Gastroesophageal sphincter (tissue), 4 donors: ENCODE measurements at regions not wholly inside any gene's neighbourhood (a gene's known extent, or its start where the extent isn't known, plus 50 kb on each side); places are given as distances from the start of the nearest gene placed in this dataset.
"Not testable (repeated sequence)": the region's sequence is repeated elsewhere in the genome, so short reads cannot be mapped to it uniquely, and the experiment has no call there.

Experiments
- ATAC-seq: fragments of 150-250 bp; one replicate; pipeline ENCODE4 v1.9.1; 2016; ENCODE audit warnings: mild to moderate bottlenecking, moderate library complexity
- H3K27ac ChIP-seq, 4 donors: fragments of 200-600 bp; sonication (generic) in 3 of 4; 1 replicate in 3 of 4; 2 replicates in 1 of 4; pipeline ENCODE4 v1.5.1; 2016 to 2019
- H3K27me3 ChIP-seq: fragments of 200-600 bp; sonication (generic); one replicate; pipeline ENCODE4 v1.5.1; 2019
- H3K36me3 ChIP-seq, 2 donors: fragments of 200-600 bp; sonication (generic); one replicate each; pipeline ENCODE4 v1.5.1; 2019; ENCODE audit warnings: control low read depth in 1 of 2
- H3K4me1 ChIP-seq, 3 donors: fragments of 200-600 bp; sonication (generic); 1 replicate in 2 of 3; 2 replicates in 1 of 3; pipeline ENCODE4 v1.5.1; 2016 to 2019; ENCODE audit warnings: control low read depth in 2 of 3
- H3K4me3 ChIP-seq, 2 donors: fragments of 200-600 bp; sonication (generic); one replicate each; pipeline ENCODE4 v1.5.1; 2019; ENCODE audit warnings: mild to moderate bottlenecking in 1 of 2, moderate library complexity in 1 of 2
- H3K9me3 ChIP-seq, 3 donors: fragments of 200-600 bp; sonication (generic); one replicate each; pipeline ENCODE4 v1.5.1; 2017 to 2019; ENCODE audit warnings: control low read depth in 2 of 3
- EP300 ChIP-seq: sonication (generic); formaldehyde crosslinking; IDR thresholded peaks from one replicate; pipeline ENCODE4 v1.6.1; 2017; ENCODE audit warnings: antibody characterized with exemption, mild to moderate bottlenecking
- POLR2A ChIP-seq, 2 donors: fragments of 450-650 bp; IDR thresholded peaks; one replicate each; pipeline ENCODE4 v1.6.1; 2017; ENCODE audit warnings: antibody characterized with exemption in 2 of 2, mild to moderate bottlenecking in 2 of 2, moderate library complexity in 1 of 2
- POLR2AphosphoS5 ChIP-seq: sonication (generic); formaldehyde crosslinking; IDR thresholded peaks from one replicate; pipeline ENCODE4 v1.6.1; 2017; ENCODE audit warnings: antibody characterized with exemption
- WGBS, 2 donors: methylation state at CpG; one replicate each; pipeline ENCODE4 v1.1.5; 2018; ENCODE audit warnings: low coverage in 1 of 2; 5-methylcytosine and 5-hydroxymethylcytosine counted together
- TF ChIP-seq, protein P1 (sequence below), 4 experiments: fragments of 200-600 bp in 2 of 4; fragments of 450-650 bp in 2 of 4; sonication (generic) in 1 of 4; IDR thresholded peaks; one replicate each; pipeline ENCODE4 v1.5.1; 2017 to 2019; ENCODE audit warnings: antibody characterized with exemption in 4 of 4, mild to moderate bottlenecking in 2 of 4, moderate library complexity in 2 of 4

- no peaks in the 10 kb centered on the region for H3K4me1 ChIP-seq
- no peak overlapping the region for H3K4me3 ChIP-seq
- TF ChIP-seq POLR2A (IDR thresholded peaks at IDR 0.05) (no peak), POLR2AphosphoS5 (no peak), EP300 (no peak)
- TF ChIP-seq, protein P1, sequence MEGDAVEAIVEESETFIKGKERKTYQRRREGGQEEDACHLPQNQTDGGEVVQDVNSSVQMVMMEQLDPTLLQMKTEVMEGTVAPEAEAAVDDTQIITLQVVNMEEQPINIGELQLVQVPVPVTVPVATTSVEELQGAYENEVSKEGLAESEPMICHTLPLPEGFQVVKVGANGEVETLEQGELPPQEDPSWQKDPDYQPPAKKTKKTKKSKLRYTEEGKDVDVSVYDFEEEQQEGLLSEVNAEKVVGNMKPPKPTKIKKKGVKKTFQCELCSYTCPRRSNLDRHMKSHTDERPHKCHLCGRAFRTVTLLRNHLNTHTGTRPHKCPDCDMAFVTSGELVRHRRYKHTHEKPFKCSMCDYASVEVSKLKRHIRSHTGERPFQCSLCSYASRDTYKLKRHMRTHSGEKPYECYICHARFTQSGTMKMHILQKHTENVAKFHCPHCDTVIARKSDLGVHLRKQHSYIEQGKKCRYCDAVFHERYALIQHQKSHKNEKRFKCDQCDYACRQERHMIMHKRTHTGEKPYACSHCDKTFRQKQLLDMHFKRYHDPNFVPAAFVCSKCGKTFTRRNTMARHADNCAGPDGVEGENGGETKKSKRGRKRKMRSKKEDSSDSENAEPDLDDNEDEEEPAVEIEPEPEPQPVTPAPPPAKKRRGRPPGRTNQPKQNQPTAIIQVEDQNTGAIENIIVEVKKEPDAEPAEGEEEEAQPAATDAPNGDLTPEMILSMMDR (IDR thresholded peaks at IDR 0.05): no peak
- no peak for ATAC-seq
- H3K9me3 ChIP-seq: no peaks in the 10 kb centered on the region
- H3K27me3 ChIP-seq: no peaks in the 10 kb centered on the region
- H3K36me3 ChIP-seq: no peaks in the 10 kb centered on the region
- WGBS, 2 donors: 69 to 79% methylated on average over 3 of the region's 3 CpGs
- H3K27ac ChIP-seq: no peak overlapping the region
These were observed 383.6 kb downstream of the BCKDHB start for GRCh38 chr6:80489911-80490635.

DNA sequence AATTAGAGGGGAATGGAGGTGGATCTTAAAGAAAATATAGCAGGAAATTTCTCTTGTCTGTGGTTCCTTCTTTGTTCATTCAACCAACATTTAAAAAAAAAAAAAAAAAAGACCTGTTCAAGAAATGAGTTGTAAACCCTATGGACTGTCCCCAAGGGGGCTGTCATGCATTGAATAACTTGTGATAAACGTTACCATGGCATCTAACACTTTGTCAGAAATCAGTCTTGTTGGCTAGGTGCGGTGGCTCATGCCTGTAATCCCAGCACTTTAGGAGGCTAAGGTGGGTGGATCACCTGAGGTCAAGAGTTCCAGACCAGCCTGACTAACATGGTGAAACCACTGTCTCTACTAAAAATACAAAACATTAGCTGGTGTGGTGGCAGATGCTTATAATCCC lies 381.7 kb downstream of the BCKDHB start:
- no peak overlapping the region for H3K27ac ChIP-seq
- H3K27me3 ChIP-seq: no peaks in the 10 kb centered on the region
- H3K36me3 ChIP-seq: no peaks in the 10 kb centered on the region
- H3K9me3 ChIP-seq: no peaks in the 10 kb centered on the region
- TF ChIP-seq POLR2A (IDR thresholded peaks at IDR 0.05) (no peak), EP300 (no peak), POLR2AphosphoS5 (no peak)
- TF ChIP-seq, protein P1 (IDR thresholded peaks at IDR 0.05): no peak
- ATAC-seq: no peak
- 78 to 92% methylated on average over 2 of the region's 2 CpGs for WGBS, 2 donors
- no peak overlapping the region for H3K4me3 ChIP-seq
- H3K4me1 ChIP-seq: no peaks in the 10 kb centered on the region

GRCh38 chr6:80485494-80485893 lies 379.0 kb downstream of the BCKDHB start:
- 94 to 100% methylated on average over 1 to 8 of the region's 12 CpGs for WGBS, 2 donors
- not testable (repeated sequence) for H3K36me3 ChIP-seq, H3K4me1 ChIP-seq, H3K27ac ChIP-seq, H3K4me3 ChIP-seq, H3K9me3 ChIP-seq, H3K27me3 ChIP-seq, ATAC-seq

DNA sequence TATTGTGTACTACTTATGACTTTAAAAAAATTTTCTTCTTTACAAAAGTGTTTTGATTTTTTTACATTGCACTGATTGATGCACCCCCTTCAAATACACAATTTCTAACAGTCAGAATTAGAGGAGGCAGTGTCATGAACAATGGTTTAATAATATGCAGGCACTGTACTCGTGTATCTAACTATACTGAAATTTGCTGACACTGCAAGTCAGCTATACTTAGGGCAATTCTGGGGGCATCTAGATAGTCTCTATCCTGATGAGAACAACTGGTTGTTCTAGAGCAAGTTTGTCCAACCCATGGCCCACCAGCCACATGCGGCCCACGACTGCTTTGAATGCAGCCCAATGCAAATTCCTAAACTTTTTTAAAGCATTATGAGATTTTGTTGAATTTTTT lies 375.6 kb downstream of the BCKDHB start:
- no peak for ATAC-seq

GRCh38 chr6:80480421-80481157 lies 374.1 kb downstream of the BCKDHB start:
- H3K9me3 ChIP-seq: no peaks in the 10 kb centered on the region
- no peak overlapping the region for H3K27ac ChIP-seq
- H3K36me3 ChIP-seq: no peaks in the 10 kb centered on the region
- no peak for ATAC-seq
- no peak overlapping the region for H3K4me3 ChIP-seq
- no peaks in the 10 kb centered on the region for H3K27me3 ChIP-seq
- H3K4me1 ChIP-seq: no peaks in the 10 kb centered on the region
- TF ChIP-seq POLR2A (IDR thresholded peaks at IDR 0.05) (no peak), EP300 (no peak), POLR2AphosphoS5 (no peak)
- TF ChIP-seq, protein P1 (IDR thresholded peaks at IDR 0.05): no peak

More for the DNA sequence above, 375.6 kb downstream of the BCKDHB start:
- no peaks in the 10 kb centered on the region for H3K9me3 ChIP-seq
- TF ChIP-seq POLR2A (IDR thresholded peaks at IDR 0.05): no peak
- TF ChIP-seq, protein P1 (IDR thresholded peaks at IDR 0.05): no peak
- TF ChIP-seq POLR2AphosphoS5: no peak
- TF ChIP-seq EP300: no peak
- no peaks in the 10 kb centered on the region for H3K4me1 ChIP-seq
- no peaks in the 10 kb centered on the region for H3K36me3 ChIP-seq
- H3K4me3 ChIP-seq: no peak overlapping the region
- no peaks in the 10 kb centered on the region for H3K27me3 ChIP-seq
- 90 to 94% methylated on average over 3 of the region's 3 CpGs for WGBS, 2 donors
- H3K27ac ChIP-seq: no peak overlapping the region
